PC-3 (cell line): ENCODE measurements at regions not wholly inside any gene's neighbourhood (a gene's known extent, or its start where the extent isn't known, plus 50 kb on each side); places are given as distances from the start of the nearest gene placed in this dataset.

Experiments
- ATAC-seq: fragments of 200-7000 bp; cut with Tn5 transposase; 2 replicates; pipeline ENCODE4 v1.9.1; 2020; ENCODE audit warnings: mild to moderate bottlenecking, moderate library complexity
- BruUV-seq: library from RNA; stranded (reverse); fragments of 400-500 nt; replicated peaks from 2 replicates; lab custom pipeline; 2021; lab: Mats Ljungman, UMichigan
- CTCF ChIA-PET: fragments of 300-600 bp; sonication (Branson Sonifier 250); formaldehyde crosslinking; loops from one replicate; lab custom pipeline; 2022; ENCODE audit warnings: antibody characterized with exemption; lab: Charles Lee
- POLR2A ChIA-PET: fragments of 300-600 bp; sonication (Branson Sonifier 250); formaldehyde crosslinking; loops from one replicate; lab custom pipeline; 2022; ENCODE audit warnings: antibody characterized with exemption; ENCODE audit not compliant: unreplicated experiment; lab: Charles Lee
- DNase-seq: peaks from one replicate; pipeline ENCODE4 v3.0.0-alpha.2; 2015
- H2AFZ ChIP-seq: fragments of 300-600 bp; sonication (generic); 2 replicates; pipeline ENCODE4 v1.6.0; 2016; ENCODE audit warnings: antibody characterized with exemption, low read length
- H3F3A ChIP-seq: fragments of 300-600 bp; sonication (generic); one replicate; pipeline ENCODE4 v1.6.0; 2017; ENCODE audit warnings: antibody characterized with exemption, low read length, control low read depth, mild to moderate bottlenecking; ENCODE audit not compliant: unreplicated experiment
- H3K27ac ChIP-seq: fragments of 300-600 bp; sonication (generic); 2 replicates; pipeline ENCODE4 v1.5.1; 2016; ENCODE audit warnings: mild to moderate bottlenecking, low read length
- H3K27me3 ChIP-seq: fragments of 300-600 bp; sonication (generic); 2 replicates; pipeline ENCODE4 v1.6.1; 2016; ENCODE audit warnings: low read length, mixed read lengths
- H3K36me3 ChIP-seq: fragments of 300-600 bp; sonication (generic); 2 replicates; pipeline ENCODE4 v1.6.1; 2016; ENCODE audit warnings: low read depth, mixed run types, low read length, mixed read lengths
- H3K4me1 ChIP-seq: fragments of 300-600 bp; sonication (generic); 2 replicates; pipeline ENCODE4 v1.5.1; 2016; ENCODE audit warnings: low read length; ENCODE audit not compliant: insufficient read depth
- H3K4me2 ChIP-seq: fragments of 300-600 bp; sonication (generic); 2 replicates; pipeline ENCODE4 v1.6.0; 2016; ENCODE audit warnings: low read length
- H3K4me3 ChIP-seq: fragments of 300-600 bp; sonication (generic); 2 replicates; pipeline ENCODE4 v1.5.1; 2016; ENCODE audit warnings: mild to moderate bottlenecking, low read length, mixed read lengths
- H3K79me2 ChIP-seq: fragments of 300-600 bp; sonication (generic); 2 replicates; pipeline ENCODE4 v1.6.1; 2017; ENCODE audit warnings: low read length, mixed read lengths
- H3K9ac ChIP-seq: fragments of 300-600 bp; sonication (generic); 2 replicates; pipeline ENCODE4 v1.6.0; 2016; ENCODE audit warnings: mild to moderate bottlenecking, low read length
- H3K9me2 ChIP-seq: fragments of 300-600 bp; sonication (generic); replicated peaks from 2 replicates; pipeline ENCODE4 v1.6.1; 2016; ENCODE audit warnings: mixed run types, low read length, mixed read lengths
- H3K9me3 ChIP-seq: fragments of 300-600 bp; sonication (generic); 2 replicates; pipeline ENCODE4 v1.6.1; 2016; ENCODE audit warnings: low read length, mixed read lengths
- H4K20me1 ChIP-seq: fragments of 300-600 bp; sonication (generic); 2 replicates; pipeline ENCODE4 v1.6.1; 2016; ENCODE audit warnings: low read length, mixed read lengths
- EZH2 ChIP-seq: fragments of 300-600 bp; sonication (generic); IDR thresholded peaks from one replicate; pipeline ENCODE4 v1.6.1; 2017; ENCODE audit warnings: antibody characterized with exemption, mild to moderate bottlenecking, low read length; ENCODE audit not compliant: unreplicated experiment
- EZH2phosphoT487 ChIP-seq: fragments of 300-600 bp; sonication (generic); IDR thresholded peaks from 2 replicates; pipeline ENCODE4 v1.6.1; 2018; ENCODE audit warnings: mild to moderate bottlenecking, antibody characterized with exemption, low read length, borderline replicate concordance
- intact Hi-C: fragments of 100-400 bp; cut with micrococcal nuclease; formaldehyde crosslinking; loops from 2 replicates; pipeline ENCODE4 v1.9.0; 2023
- TF ChIP-seq, protein P1 (sequence below): fragments of 300-600 bp; sonication (generic); conservative IDR thresholded peaks from 2 replicates; pipeline ENCODE4 v1.5.1; 2017; ENCODE audit warnings: antibody characterized with exemption, low read depth, mild to moderate bottlenecking, low read length

DNA sequence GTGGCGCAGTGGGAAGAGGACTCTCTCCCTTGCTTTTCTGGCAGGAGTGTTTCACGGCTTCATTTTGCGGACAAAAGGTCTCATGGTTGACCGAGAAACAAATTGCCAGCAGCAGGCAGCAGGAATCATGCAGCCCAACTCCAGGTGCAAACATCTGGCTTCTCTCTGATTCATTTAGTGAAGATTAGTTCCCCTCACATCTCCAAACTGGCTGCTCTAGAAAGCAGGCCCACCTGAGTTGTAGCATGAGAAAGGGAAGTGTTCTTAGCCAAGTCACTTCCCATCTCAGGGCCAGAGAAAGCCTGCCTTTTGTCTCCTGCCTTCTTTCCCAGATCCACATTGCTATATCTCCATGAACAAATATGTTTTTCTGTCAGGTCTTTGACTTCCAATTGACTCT is 120.8 kb upstream of the CCDC196 start:
- Histone ChIP-seq H3K36me3 (no peaks in the 10 kb centered on the region), H3K9me3 (no peaks in the 10 kb centered on the region), H3K79me2 (no peaks in the 10 kb centered on the region), H3K27ac (no peak overlapping the region), H3K4me2 (no peak overlapping the region), H3K4me3 (no peak overlapping the region), H3K9ac (no peak overlapping the region), H2AFZ (no peak overlapping the region), H4K20me1 (no peaks in the 10 kb centered on the region), H3F3A (no peaks in the 10 kb centered on the region), H3K4me1 (no peaks in the 10 kb centered on the region), H3K27me3 (peaks cover 39% of the 10 kb centered on the region), H3K9me2 (no peaks in the 10 kb centered on the region)
- no TSS peak for BruUV-seq
- CTCF ChIA-PET = no interaction called here
- ATAC-seq (no peak), DNase-seq (no peak)
- POLR2A ChIA-PET = no interaction called here
- intact Hi-C loops = no loop called here
- TF ChIP-seq, protein P1, sequence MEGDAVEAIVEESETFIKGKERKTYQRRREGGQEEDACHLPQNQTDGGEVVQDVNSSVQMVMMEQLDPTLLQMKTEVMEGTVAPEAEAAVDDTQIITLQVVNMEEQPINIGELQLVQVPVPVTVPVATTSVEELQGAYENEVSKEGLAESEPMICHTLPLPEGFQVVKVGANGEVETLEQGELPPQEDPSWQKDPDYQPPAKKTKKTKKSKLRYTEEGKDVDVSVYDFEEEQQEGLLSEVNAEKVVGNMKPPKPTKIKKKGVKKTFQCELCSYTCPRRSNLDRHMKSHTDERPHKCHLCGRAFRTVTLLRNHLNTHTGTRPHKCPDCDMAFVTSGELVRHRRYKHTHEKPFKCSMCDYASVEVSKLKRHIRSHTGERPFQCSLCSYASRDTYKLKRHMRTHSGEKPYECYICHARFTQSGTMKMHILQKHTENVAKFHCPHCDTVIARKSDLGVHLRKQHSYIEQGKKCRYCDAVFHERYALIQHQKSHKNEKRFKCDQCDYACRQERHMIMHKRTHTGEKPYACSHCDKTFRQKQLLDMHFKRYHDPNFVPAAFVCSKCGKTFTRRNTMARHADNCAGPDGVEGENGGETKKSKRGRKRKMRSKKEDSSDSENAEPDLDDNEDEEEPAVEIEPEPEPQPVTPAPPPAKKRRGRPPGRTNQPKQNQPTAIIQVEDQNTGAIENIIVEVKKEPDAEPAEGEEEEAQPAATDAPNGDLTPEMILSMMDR = no peak
- TF ChIP-seq EZH2 (no peak), EZH2phosphoT487 (no peak)

DNA sequence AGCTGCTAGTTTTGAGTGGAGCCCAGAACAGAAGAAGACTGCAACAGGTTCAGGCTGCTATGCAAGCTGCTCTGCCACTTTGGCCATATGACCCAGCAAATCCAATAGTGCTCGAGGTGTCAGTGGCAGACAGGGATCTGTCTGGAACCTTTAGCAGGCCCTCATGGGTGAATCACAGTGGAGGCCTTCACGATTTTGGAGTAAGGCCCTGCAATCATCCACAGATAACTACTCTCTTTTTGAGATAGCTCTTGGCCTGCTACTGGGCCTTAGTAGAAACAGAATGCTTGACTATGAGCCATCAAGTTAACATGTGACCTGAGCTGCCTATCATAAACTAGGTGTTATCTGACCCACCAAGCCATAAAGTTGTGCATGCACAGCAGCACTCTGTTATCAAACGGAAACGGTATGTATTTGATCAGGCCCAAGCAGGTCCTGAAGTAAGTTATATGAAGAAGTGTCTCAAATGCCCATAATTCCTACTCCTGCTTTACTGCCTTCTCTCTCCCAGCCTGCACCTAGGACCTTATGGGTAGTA is 116.9 kb upstream of the CCDC196 start:
- DNase-seq = no peak
- TF ChIP-seq, protein P1 = no peak
- TF ChIP-seq EZH2phosphoT487 (no peak), EZH2 (no peak)
- intact Hi-C loops = no loop called here
- Histone ChIP-seq H3K27ac (no peak overlapping the region), H3F3A (no peaks in the 10 kb centered on the region), H2AFZ (no peak overlapping the region), H3K9me3 (no peaks in the 10 kb centered on the region), H4K20me1 (no peaks in the 10 kb centered on the region), H3K4me3 (no peak overlapping the region), H3K9me2 (no peaks in the 10 kb centered on the region), H3K4me2 (no peak overlapping the region), H3K79me2 (no peaks in the 10 kb centered on the region), H3K36me3 (no peaks in the 10 kb centered on the region), H3K4me1 (no peaks in the 10 kb centered on the region), H3K9ac (no peak overlapping the region), H3K27me3 (peaks cover 13% of the 10 kb centered on the region)
- POLR2A ChIA-PET = no interaction called here
- BruUV-seq = no TSS peak
- no peak for ATAC-seq
- CTCF ChIA-PET = no interaction called here

DNA sequence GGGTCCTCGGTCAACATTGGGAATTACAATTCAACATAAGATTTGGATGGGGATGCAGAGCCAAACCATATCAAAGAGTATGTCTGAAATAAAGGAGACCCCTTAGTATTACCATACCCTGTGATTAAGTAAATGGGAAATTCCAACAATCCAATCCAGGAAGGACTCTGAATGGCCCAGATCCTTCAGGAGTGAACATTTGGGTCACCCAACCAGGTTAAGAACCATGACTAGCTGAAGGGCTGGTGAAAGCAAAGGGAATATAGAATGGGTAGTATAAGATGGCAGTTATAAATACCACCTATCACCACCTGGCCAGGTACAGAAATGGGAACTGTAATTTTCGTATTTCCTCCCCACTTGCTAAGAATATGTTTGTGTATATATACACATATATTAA is 114.4 kb upstream of the CCDC196 start:
- Histone ChIP-seq H3K4me3 (no peak overlapping the region), H3F3A (no peaks in the 10 kb centered on the region), H2AFZ (no peak overlapping the region), H3K79me2 (no peaks in the 10 kb centered on the region), H3K9me2 (no peaks in the 10 kb centered on the region), H3K9me3 (no peaks in the 10 kb centered on the region), H3K27me3 (peaks cover 7% of the 10 kb centered on the region; the same call in 1 of the 2 replicates), H3K4me2 (no peak overlapping the region), H3K9ac (no peak overlapping the region), H3K27ac (no peak overlapping the region), H4K20me1 (no peaks in the 10 kb centered on the region), H3K4me1 (no peaks in the 10 kb centered on the region), H3K36me3 (no peaks in the 10 kb centered on the region)
- BruUV-seq = no TSS peak
- TF ChIP-seq, protein P1 = no peak
- TF ChIP-seq EZH2 (no peak), EZH2phosphoT487 (no peak)
- ChIA-PET POLR2A (no interaction called here), CTCF (no interaction called here)
- ATAC-seq = no peak
- intact Hi-C loops = no loop called here
- DNase-seq = no peak
